Astrocyte of the cerebellum (primary cell): ENCODE measurements at regions not wholly inside any gene's neighbourhood (a gene's known extent, or its start where the extent isn't known, plus 50 kb on each side); places are given as distances from the start of the nearest gene placed in this dataset.

Experiments used
- DNase-seq: peaks from one replicate; pipeline ENCODE4 v3.0.0-alpha.2; 2011; ENCODE audit warnings: low read depth
- H3K4me3 ChIP-seq: 2 replicates; pipeline ENCODE4 v1.5.1; 2011; ENCODE audit warnings: mild to moderate bottlenecking, low read depth, low read length, moderate library complexity
- CTCF ChIP-seq: IDR thresholded peaks from 2 replicates; pipeline ENCODE4 v1.5.1; 2012; ENCODE audit warnings: low read length, low read depth, moderate library complexity, mild to moderate bottlenecking; ENCODE audit errors: missing control alignments
- in situ Hi-C: cut with HindIII; loops from 2 replicates; pipeline ENCODE4 v1.10.0; 2017; ENCODE audit warnings: low sequenced_read_pairs

- no peak for DNase-seq
- TF ChIP-seq CTCF: no peak
- no peak overlapping the region for H3K4me3 ChIP-seq
- in situ Hi-C loops: no loop called here
Measured at GRCh38 chr2:12062053-12062395, 315.6 kb downstream of the LPIN1 start.

- H3K4me3 ChIP-seq: no peak overlapping the region
- TF ChIP-seq CTCF: no peak
- in situ Hi-C loops: no loop called here
- no peak for DNase-seq
Measured at GRCh38 chr2:12063210-12063609, 316.8 kb downstream of the LPIN1 start.

GRCh38 chr2:12064153-12064552 lies 317.7 kb downstream of the LPIN1 start:
- in situ Hi-C loops: no loop called here
- no peak for DNase-seq
- no peak overlapping the region for H3K4me3 ChIP-seq
- no peak for TF ChIP-seq CTCF

- no peak for TF ChIP-seq CTCF
- in situ Hi-C loops: no loop called here
- DNase-seq: no peak
- no peak overlapping the region for H3K4me3 ChIP-seq
Measured at GRCh38 chr2:12066116-12066515, 319.7 kb downstream of the LPIN1 start.

- no peak for TF ChIP-seq CTCF
- no peak for DNase-seq
- in situ Hi-C loops: no loop called here
- no peak overlapping the region for H3K4me3 ChIP-seq
Measured at GRCh38 chr2:12066986-12067385, 320.6 kb downstream of the LPIN1 start.

- H3K4me3 ChIP-seq: no peak overlapping the region
- DNase-seq: no peak
- no peak for TF ChIP-seq CTCF
- in situ Hi-C loops: no loop called here
Measured at GRCh38 chr2:12068796-12069538, 322.5 kb downstream of the LPIN1 start.
